Vagina (tissue), 2 donors: ENCODE measurements at regions not wholly inside any gene's neighbourhood (a gene's known extent, or its start where the extent isn't known, plus 50 kb on each side); places are given as distances from the start of the nearest gene placed in this dataset.

Experiments
- DNase-seq, 2 donors: peaks; one replicate each; pipeline ENCODE4 v3.0.0-alpha.2; 2017; ENCODE audit errors: extremely low spot score in 2 of 2
- H3K27ac ChIP-seq: fragments of 200-600 bp; sonication (generic); one replicate; pipeline ENCODE4 v1.5.1; 2019
- H3K27me3 ChIP-seq: fragments of 200-600 bp; sonication (generic); one replicate; pipeline ENCODE4 v1.5.1; 2019
- H3K36me3 ChIP-seq, 2 donors: fragments of 200-600 bp; sonication (generic); one replicate each; pipeline ENCODE4 v1.5.1; 2017 to 2019
- H3K4me1 ChIP-seq: fragments of 200-600 bp; sonication (generic); one replicate; pipeline ENCODE4 v1.5.1; 2019
- H3K4me3 ChIP-seq, 2 donors: fragments of 200-600 bp; sonication (generic); 1 replicate in 1 of 2; 2 replicates in 1 of 2; pipeline ENCODE4 v1.5.1; 2016 to 2019
- H3K9me3 ChIP-seq: fragments of 200-600 bp; sonication (generic); one replicate; pipeline ENCODE4 v1.5.1; 2019
- CTCF ChIP-seq, 3 experiments: fragments of 450-650 bp in 2 of 3; fragments of 200-600 bp in 1 of 3; sonication (generic) in 1 of 3; IDR thresholded peaks; one replicate each; pipeline ENCODE4 v1.5.1; 2017 to 2019; ENCODE audit warnings: antibody characterized with exemption in 3 of 3, mild to moderate bottlenecking in 2 of 3, moderate library complexity in 2 of 3
- POLR2A ChIP-seq, 2 donors: fragments of 450-650 bp; IDR thresholded peaks; one replicate each; pipeline ENCODE4 v1.6.1; 2017; ENCODE audit warnings: antibody characterized with exemption in 2 of 2, mild to moderate bottlenecking in 2 of 2, moderate library complexity in 2 of 2
- POLR2AphosphoS5 ChIP-seq, 2 donors: sonication (generic); formaldehyde crosslinking; IDR thresholded peaks; one replicate each; pipeline ENCODE4 v1.9.0; 2017; ENCODE audit warnings: antibody characterized with exemption in 2 of 2, mild to moderate bottlenecking in 2 of 2, low read depth in 1 of 2; ENCODE audit not compliant: insufficient read depth in 1 of 2
- intact Hi-C: fragments of 100-400 bp; cut with DNase I; formaldehyde crosslinking; loops from one replicate; pipeline ENCODE4 v1.15.1; 2023

GRCh38 chr2:204239411-204240165 lies 303.0 kb downstream of the ICOS start:
- TF ChIP-seq CTCF (IDR thresholded peaks at IDR 0.05) (no peak), POLR2A (IDR thresholded peaks at IDR 0.05) (no peak), POLR2AphosphoS5 (IDR thresholded peaks at IDR 0.05; ENCODE audit: insufficient read depth in 1 of 2, low read depth in 1 of 2) (no peak)
- Histone ChIP-seq H3K9me3 (no peaks in the 10 kb centered on the region), H3K27me3 (no peaks in the 10 kb centered on the region), H3K4me3 (no peak overlapping the region), H3K4me1 (no peaks in the 10 kb centered on the region), H3K27ac (no peak overlapping the region), H3K36me3 (no peaks in the 10 kb centered on the region)
- intact Hi-C loops = no loop called here
- no peak for DNase-seq

GRCh38 chr2:204240961-204241360 lies 304.3 kb upstream of the PARD3B start:
- intact Hi-C loops = no loop called here
- no peak overlapping the region for H3K27ac ChIP-seq
- no peak for TF ChIP-seq CTCF (IDR thresholded peaks at IDR 0.05)
- TF ChIP-seq POLR2A (IDR thresholded peaks at IDR 0.05) = no peak
- no peak for TF ChIP-seq POLR2AphosphoS5 (IDR thresholded peaks at IDR 0.05; ENCODE audit: insufficient read depth in 1 of 2, low read depth in 1 of 2)

GRCh38 chr2:204249437-204249836 lies 295.8 kb upstream of the PARD3B start:
- intact Hi-C loops = no loop called here
- TF ChIP-seq POLR2AphosphoS5 (IDR thresholded peaks at IDR 0.05; ENCODE audit: insufficient read depth in 1 of 2, low read depth in 1 of 2) = no peak
- no peak for TF ChIP-seq CTCF (IDR thresholded peaks at IDR 0.05)
- no peak for TF ChIP-seq POLR2A (IDR thresholded peaks at IDR 0.05)
- no peak overlapping the region for H3K27ac ChIP-seq
- no peaks in the 10 kb centered on the region for H3K36me3 ChIP-seq
- H3K4me3 ChIP-seq = no peak overlapping the region
- no peak for DNase-seq
- H3K9me3 ChIP-seq = no peaks in the 10 kb centered on the region
- H3K4me1 ChIP-seq = no peaks in the 10 kb centered on the region
- H3K27me3 ChIP-seq = no peaks in the 10 kb centered on the region

More at GRCh38 chr2:204240961-204241360, 304.3 kb upstream of the PARD3B start:
- Histone ChIP-seq H3K4me3 (no peak overlapping the region), H3K9me3 (no peaks in the 10 kb centered on the region), H3K27me3 (no peaks in the 10 kb centered on the region), H3K4me1 (no peaks in the 10 kb centered on the region), H3K36me3 (no peaks in the 10 kb centered on the region)
- no peak for DNase-seq

GRCh38 chr2:204250692-204251091 lies 294.6 kb upstream of the PARD3B start:
- no peaks in the 10 kb centered on the region for H3K9me3 ChIP-seq
- H3K36me3 ChIP-seq = no peaks in the 10 kb centered on the region
- H3K27me3 ChIP-seq = no peaks in the 10 kb centered on the region
- no peak overlapping the region for H3K4me3 ChIP-seq
- TF ChIP-seq CTCF (IDR thresholded peaks at IDR 0.05) (no peak), POLR2A (IDR thresholded peaks at IDR 0.05) (no peak), POLR2AphosphoS5 (IDR thresholded peaks at IDR 0.05; ENCODE audit: insufficient read depth in 1 of 2, low read depth in 1 of 2) (no peak)
- H3K27ac ChIP-seq = no peak overlapping the region
- H3K4me1 ChIP-seq = no peaks in the 10 kb centered on the region
- intact Hi-C loops = no loop called here
- DNase-seq = no peak
